Embryonic facial prominence (tissue), 1 donor: ENCODE measurements at regions not wholly inside any gene's neighbourhood (a gene's known extent, or its start where the extent isn't known, plus 50 kb on each side); places are given as distances from the start of the nearest gene placed in this dataset.

Experiments used
- DNase-seq: peaks from one replicate; pipeline ENCODE4 v3.0.0-alpha.2; 2016; ENCODE audit errors: extremely low spot score

DNA sequence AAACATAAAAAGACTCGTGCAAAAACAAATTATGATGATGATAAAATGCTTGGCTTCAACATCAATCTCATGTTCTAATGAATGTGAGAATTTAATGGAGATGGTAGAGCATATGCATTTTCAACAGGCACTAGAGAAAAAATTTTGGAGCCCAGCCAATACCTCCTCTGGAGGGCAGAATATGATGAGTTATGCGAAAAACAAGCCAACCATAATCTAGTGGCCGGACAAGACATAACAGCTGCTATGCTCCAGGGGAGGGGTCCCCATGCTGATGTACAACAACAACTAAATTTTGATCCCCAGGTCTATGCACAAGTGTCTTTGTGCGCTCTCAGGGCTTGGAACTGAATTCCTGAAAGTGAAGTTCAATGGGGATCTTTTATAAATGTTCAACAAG is 1197.5 kb downstream of the LRFN5 start:
- no peak for DNase-seq

GRCh38 chr14:42802346-42802745 is 1195.7 kb downstream of the LRFN5 start:
- no peak for DNase-seq

DNA sequence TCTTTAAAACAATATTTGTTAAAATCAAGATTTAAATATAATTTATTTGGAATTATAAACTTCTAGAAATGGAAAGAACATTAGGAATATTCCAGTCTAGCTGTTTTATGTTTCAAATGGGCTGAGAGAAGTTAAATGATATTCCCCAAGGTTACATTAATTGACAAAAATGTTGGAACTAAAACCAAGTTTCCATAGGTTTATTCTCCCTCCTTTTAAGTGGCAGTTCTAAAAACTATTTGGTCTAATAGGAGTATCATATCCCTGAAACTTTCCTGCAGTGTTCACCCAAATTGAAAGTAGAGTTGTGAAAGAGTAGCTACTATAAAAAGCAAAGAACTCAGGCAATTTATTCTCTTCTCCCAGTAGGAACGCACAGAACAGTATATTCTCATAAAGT is 1185.5 kb downstream of the LRFN5 start:
- no peak for DNase-seq

- no peak for DNase-seq
Observed at GRCh38 chr14:42782754-42783153, 1176.1 kb downstream of the LRFN5 start.

GRCh38 chr14:42778984-42779383 is 1172.3 kb downstream of the LRFN5 start:
- no peak for DNase-seq

DNA sequence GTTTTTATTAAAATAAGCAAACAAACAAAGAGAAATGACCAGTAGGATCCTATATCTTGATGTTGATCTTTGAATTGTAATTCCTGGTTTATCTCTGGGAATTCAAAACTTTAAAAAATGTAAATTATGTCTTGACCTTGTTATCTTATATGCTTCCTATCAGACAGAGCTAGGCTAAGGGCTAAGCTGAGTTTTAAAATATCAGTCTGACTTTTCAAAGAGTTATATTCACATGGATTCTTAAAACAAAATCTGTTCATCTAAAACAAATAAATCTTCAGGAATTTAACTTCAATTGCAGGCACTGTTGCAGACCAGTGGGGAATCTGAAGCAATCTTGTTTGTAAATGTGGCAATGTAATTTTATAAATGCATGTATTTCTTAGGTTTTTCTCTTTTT is 1144.1 kb downstream of the LRFN5 start:
- no peak for DNase-seq

DNA sequence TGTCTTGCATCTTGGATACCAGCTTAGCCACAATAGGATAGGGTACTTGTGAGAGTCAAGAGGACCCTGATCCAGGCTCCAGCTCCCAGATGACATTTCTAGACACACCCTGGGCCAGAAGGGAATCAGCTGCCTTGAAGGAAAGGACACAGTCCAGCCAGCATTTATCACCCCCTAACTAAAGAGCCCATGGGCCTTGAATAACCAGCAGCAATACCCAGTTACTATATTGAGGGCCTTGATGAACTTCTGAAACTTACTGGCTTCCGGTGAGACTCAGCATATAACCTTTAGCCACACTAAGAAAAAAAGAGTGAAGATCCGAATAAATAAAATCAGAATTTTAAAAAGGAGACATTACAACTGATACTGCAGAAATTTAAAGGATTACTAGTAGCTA is 1135.4 kb downstream of the LRFN5 start:
- DNase-seq = no peak

GRCh38 chr14:42736408-42736807 is 1129.7 kb downstream of the LRFN5 start:
- no peak for DNase-seq

- no peak for DNase-seq
Observed at GRCh38 chr14:42734041-42734440, 1127.4 kb downstream of the LRFN5 start.

- DNase-seq = no peak
Observed at GRCh38 chr14:42732005-42732404, 1125.3 kb downstream of the LRFN5 start.

GRCh38 chr14:42731480-42731879 is 1124.8 kb downstream of the LRFN5 start:
- no peak for DNase-seq

- DNase-seq = no peak
Observed at GRCh38 chr14:42729681-42730080, 1123.0 kb downstream of the LRFN5 start.

- no peak for DNase-seq
Observed at GRCh38 chr14:42719391-42719790, 1112.7 kb downstream of the LRFN5 start.

DNA sequence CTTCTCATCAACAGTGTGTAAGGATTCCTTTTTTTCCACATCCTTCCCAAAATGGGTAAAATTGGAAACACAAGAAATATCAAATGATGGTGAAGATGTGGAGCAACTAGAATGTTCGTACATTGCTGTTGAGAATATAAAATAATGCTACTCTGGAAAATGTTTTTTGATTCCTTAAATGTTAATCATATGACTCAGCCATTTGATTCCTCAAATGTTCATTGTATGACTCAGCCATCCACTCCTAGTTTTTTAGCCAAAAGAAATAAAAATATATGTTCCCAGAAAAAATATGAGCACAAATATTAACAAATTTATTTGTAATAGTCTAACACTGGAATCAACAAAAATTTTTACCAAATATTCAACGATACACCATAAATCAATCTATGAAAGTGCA is 1108.6 kb downstream of the LRFN5 start:
- DNase-seq = no peak

DNA sequence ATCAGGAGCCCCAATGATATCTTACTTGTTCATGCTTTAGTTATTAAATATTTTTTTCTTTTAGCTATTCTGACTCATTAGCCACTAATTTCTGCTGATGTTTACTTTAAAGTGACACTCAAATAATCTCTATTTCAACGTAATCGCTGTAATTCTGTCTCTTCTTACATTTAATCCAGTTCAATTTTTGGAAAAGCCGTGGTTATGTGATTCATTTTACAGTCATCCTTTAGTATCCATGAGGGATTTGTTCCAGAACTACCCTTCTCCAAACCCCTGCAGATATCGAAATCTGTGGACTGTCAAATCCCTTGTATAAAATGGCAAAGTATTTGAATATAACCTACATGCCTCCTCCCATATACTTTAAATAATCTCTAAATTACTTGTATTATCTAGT is 1103.4 kb downstream of the LRFN5 start:
- no peak for DNase-seq

DNA sequence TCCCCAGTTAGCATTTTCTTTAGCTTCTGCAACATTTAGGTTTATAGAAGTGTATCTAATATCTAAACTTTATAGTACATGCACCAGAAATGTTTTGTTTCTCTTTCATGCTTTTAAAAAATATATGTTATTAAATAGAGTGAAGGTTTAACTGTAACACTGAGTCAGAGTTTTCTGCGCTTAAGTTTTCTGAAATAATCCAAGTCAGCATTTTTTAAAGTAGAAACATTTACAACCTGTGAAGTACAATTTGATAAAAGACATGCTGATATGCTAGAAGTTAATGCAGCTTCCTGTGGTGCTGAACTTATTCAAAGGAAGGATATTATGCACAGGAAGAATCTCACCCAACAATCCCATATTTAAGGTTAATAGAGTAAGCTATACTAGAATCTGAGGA is 1096.8 kb downstream of the LRFN5 start:
- no peak for DNase-seq

GRCh38 chr14:42687421-42687820 is 1080.7 kb downstream of the LRFN5 start:
- no peak for DNase-seq

DNA sequence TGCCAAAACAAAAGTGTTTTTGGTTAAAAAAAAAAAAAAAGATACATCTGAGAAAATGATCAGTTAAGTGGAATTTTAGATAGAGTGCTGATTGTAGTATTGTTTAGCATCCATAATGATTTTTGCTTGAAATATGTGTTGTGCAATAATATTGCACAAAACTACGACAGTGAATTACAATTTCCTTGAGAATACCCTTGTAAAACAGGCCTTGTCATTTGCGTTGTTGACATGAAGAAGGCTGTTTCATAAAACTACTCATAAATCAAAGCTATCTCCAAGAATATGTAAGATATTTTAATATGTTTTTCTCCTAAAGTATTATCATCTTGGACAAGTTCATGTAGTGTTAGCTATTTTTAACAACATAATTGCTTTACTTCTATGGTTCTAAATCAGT is 1077.0 kb downstream of the LRFN5 start:
- DNase-seq = no peak

DNA sequence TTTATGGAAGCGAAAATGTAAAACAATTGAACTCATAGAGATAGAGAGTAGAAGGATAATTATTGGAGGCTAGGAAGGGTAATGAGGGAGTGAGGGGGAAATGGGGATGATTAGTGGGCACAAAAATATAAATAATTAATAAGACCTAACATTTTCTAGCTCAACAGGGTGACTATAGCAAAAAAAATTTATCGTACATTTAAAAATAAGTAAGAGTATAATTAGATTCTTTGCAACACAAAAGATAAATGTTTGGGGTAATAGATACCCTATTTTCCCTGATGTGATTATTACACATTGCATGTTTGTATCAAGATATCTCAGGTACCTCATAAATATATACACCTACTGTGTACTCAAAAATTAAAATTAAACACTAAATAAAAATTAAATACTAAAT is 1070.0 kb downstream of the LRFN5 start:
- DNase-seq = no peak

DNA sequence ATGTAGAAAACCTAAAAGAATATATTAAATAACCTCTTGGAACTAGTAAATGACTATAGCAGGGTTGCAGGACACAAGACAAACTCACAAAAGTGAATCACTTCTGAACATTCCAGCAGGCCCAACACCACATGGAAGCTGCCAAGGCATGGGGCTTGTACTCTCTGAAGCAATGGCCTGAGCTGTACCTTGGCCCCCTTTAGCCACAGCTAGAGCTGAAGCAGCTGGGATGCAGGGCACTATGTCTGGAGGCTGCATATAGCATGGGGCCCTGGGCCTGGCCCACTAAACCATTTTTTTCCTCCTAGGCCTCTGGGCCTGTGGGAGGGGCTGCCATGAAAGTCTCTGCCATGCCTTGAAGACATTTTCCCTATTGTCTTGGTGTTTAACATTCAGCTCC is 1067.3 kb downstream of the LRFN5 start:
- DNase-seq = no peak

DNA sequence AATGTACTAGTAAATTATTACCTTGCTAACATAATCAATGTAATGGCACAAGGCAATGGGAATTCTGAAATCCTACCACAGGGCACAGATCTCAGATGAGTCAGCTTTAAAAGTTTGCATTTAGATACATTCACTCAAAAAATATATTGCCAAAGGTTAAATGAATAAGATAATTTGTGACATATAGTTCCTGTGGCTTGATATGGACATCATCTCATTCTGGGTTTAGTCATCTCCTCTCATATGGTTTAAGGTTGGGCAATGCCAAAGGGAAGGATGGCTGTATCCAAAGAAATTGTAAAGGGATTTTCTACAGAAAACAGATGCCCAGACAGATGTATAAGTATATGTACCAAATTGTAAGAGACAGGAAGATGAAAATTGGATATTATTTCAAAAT is 1065.0 kb downstream of the LRFN5 start:
- DNase-seq = no peak

- no peak for DNase-seq
Observed at GRCh38 chr14:42665083-42665482, 1058.4 kb downstream of the LRFN5 start.

DNA sequence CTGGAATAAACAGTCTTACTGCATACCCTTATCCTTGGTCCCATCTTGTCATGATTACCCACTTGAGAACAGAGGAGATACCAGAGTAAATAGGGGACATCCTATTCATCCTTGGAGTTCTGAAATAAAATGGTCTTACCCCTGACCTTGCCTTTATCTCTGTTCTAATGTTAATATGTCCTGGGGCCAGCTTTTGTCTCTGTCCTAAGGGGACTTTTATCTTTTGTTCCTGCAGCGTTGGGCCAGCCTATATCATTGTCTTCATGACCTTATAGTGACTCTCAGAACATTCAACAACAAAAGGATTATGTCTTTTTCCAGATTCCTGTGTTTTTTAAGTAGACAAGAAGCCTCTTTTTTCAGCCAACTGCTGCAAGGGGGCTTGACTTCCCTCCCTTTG is 1057.5 kb downstream of the LRFN5 start:
- DNase-seq = no peak

GRCh38 chr14:42654707-42655106 is 1048.0 kb downstream of the LRFN5 start:
- DNase-seq = no peak

DNA sequence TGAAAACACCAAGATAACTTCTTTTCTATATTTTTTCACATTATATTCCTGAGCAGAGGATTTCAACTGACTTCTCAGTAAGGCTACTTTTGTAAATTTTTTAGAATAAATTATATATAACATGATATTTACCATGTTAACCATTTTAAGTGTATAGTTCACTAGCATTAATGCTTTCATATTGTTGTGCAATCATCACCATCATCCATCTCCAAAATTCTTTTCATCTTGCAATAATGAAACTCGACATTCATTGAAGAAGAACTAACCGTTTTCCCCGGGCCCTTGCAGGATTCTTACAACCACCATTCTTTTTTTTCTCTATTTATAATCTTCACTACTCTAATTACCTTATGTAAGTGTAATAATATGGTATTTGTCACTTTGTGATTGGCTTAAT is 1036.1 kb downstream of the LRFN5 start:
- DNase-seq = no peak
